ENCODE measurements at regions not wholly inside any gene's neighbourhood (a gene's known extent, or its start where the extent isn't known, plus 50 kb on each side); places are given as distances from the start of the nearest gene placed in this dataset.

DNA sequence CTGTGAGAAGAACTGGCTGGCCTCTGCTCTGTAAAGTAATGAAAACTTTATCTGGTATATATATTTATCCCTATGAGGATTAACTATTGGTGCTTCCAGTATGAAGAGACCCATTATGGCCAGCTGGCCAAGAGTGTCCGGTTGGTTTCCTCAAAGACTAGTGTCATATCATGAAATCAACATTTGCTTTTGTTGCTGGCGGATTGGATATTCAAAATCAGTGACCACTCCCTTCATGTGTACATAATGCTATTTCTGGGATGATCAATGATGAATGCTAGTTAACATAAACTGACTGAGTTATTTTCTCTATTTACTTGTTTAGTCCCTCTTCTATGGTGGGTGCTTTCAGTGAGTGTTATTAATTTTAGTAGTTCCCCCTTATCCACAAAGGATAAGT, 60.8 kb upstream of the NUDT12 start:
- Histone ChIP-seq H3K14ac (replicated peaks; ENCODE audit: low read depth, low read length) (no peak overlapping the region), H3K4me1 (ENCODE audit: control insufficient read depth, insufficient read depth, low read length) (no peaks in the 10 kb centered on the region), H3K27me3 (ENCODE audit: control insufficient read depth, insufficient read depth, low read length) (no peaks in the 10 kb centered on the region), H2BK5ac (ENCODE audit: low read depth, low read length, poor library complexity, severe bottlenecking) (no peak overlapping the region), H3K9me3 (ENCODE audit: control insufficient read depth, insufficient read depth, low read length) (no peaks in the 10 kb centered on the region), H4K20me1 (ENCODE audit: insufficient read depth, low read length) (no peaks in the 10 kb centered on the region), H3K9ac (ENCODE audit: low read depth, low read length) (no peak overlapping the region), H3K9me1 (ENCODE audit: insufficient read depth, low read length) (no peaks in the 10 kb centered on the region), H3K27ac (ENCODE audit: insufficient read depth, low read length) (no peak overlapping the region), H4K5ac (ENCODE audit: low read depth, low read length) (no peak overlapping the region), H3K4ac (ENCODE audit: low read depth, low read length) (no peak overlapping the region), H3K18ac (ENCODE audit: low read depth, low read length) (no peak overlapping the region), H2BK20ac (ENCODE audit: low read depth, low read length) (no peak overlapping the region), H2AK9ac (replicated peaks; ENCODE audit: low read depth, low read length, poor library complexity) (no peak overlapping the region), H2AFZ (replicated peaks; ENCODE audit: low read length, poor library complexity) (no peak overlapping the region), H2BK120ac (ENCODE audit: low read depth, low read length) (no peak overlapping the region), H4K91ac (ENCODE audit: insufficient read depth, low read depth, low read length) (no peak overlapping the region), H3K23ac (ENCODE audit: low read depth, low read length) (no peak overlapping the region), H3K4me2 (ENCODE audit: low read depth, low read length) (no peak overlapping the region), H3K4me3 (ENCODE audit: insufficient read depth, low read depth, low read length) (no peak overlapping the region), H3K56ac (ENCODE audit: extremely low read depth, insufficient read depth, low read length) (no peak overlapping the region), H2AK5ac (ENCODE audit: low read depth, low read length) (no peak overlapping the region), H3K36me3 (ENCODE audit: control insufficient read depth, insufficient read depth, low read length) (no peaks in the 10 kb centered on the region), H4K8ac (ENCODE audit: low read depth in 2 of 2, low read length in 2 of 2) (no peak overlapping the region), H2BK15ac (ENCODE audit: low read depth, low read length) (no peak overlapping the region), H3K79me1 (ENCODE audit: low read depth in 1 of 2, low read length in 2 of 2) (no peaks in the 10 kb centered on the region)
- BruUV-seq (replicated peaks) = no TSS peak
- dilution Hi-C loops (cut with HindIII; ENCODE audit: low sequenced_read_pairs, unreplicated experiment) (no loop called here), in situ Hi-C loops (cut with MboI; ENCODE audit: low sequenced_read_pairs) (no loop called here), intact Hi-C loops (cut with micrococcal nuclease) (no loop called here)
- ATAC-seq (ENCODE audit: low read depth) (no peak), DNase-seq (no peak)
- TF ChIP-seq FOS (IDR thresholded peaks at IDR 0.05; ENCODE audit: low read depth, low read length) (no peak), SMC3 (IDR thresholded peaks at IDR 0.05; ENCODE audit: low read depth, low read length) (no peak), MXI1 (IDR thresholded peaks at IDR 0.05; ENCODE audit: borderline replicate concordance, low read depth, low read length) (no peak), CHD1 (IDR thresholded peaks at IDR 0.05; ENCODE audit: low read depth, low read length) (no peak), CEBPB (IDR thresholded peaks at IDR 0.05; ENCODE audit: low read depth, low read length) (no peak), RFX5 (IDR thresholded peaks at IDR 0.05; ENCODE audit: low read depth, low read length) (no peak), NFE2L2 (IDR thresholded peaks at IDR 0.05; ENCODE audit: low read depth, low read length) (no peak), MAZ (IDR thresholded peaks at IDR 0.05; ENCODE audit: borderline replicate concordance, low read depth, low read length) (no peak), RAD21 (IDR thresholded peaks at IDR 0.05; ENCODE audit: low read length) (no peak), RCOR1 (IDR thresholded peaks at IDR 0.05; ENCODE audit: insufficient replicate concordance, low read length) (no peak)
- TF ChIP-seq, protein P1, sequence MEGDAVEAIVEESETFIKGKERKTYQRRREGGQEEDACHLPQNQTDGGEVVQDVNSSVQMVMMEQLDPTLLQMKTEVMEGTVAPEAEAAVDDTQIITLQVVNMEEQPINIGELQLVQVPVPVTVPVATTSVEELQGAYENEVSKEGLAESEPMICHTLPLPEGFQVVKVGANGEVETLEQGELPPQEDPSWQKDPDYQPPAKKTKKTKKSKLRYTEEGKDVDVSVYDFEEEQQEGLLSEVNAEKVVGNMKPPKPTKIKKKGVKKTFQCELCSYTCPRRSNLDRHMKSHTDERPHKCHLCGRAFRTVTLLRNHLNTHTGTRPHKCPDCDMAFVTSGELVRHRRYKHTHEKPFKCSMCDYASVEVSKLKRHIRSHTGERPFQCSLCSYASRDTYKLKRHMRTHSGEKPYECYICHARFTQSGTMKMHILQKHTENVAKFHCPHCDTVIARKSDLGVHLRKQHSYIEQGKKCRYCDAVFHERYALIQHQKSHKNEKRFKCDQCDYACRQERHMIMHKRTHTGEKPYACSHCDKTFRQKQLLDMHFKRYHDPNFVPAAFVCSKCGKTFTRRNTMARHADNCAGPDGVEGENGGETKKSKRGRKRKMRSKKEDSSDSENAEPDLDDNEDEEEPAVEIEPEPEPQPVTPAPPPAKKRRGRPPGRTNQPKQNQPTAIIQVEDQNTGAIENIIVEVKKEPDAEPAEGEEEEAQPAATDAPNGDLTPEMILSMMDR (conservative IDR thresholded peaks at IDR 0.05; ENCODE audit: low read depth, low read length) = no peak
- TF ChIP-seq, protein P2, sequence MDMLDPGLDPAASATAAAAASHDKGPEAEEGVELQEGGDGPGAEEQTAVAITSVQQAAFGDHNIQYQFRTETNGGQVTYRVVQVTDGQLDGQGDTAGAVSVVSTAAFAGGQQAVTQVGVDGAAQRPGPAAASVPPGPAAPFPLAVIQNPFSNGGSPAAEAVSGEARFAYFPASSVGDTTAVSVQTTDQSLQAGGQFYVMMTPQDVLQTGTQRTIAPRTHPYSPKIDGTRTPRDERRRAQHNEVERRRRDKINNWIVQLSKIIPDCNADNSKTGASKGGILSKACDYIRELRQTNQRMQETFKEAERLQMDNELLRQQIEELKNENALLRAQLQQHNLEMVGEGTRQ (IDR thresholded peaks at IDR 0.05; ENCODE audit: low read depth, low read length) = no peak
- TF ChIP-seq, protein P3, sequence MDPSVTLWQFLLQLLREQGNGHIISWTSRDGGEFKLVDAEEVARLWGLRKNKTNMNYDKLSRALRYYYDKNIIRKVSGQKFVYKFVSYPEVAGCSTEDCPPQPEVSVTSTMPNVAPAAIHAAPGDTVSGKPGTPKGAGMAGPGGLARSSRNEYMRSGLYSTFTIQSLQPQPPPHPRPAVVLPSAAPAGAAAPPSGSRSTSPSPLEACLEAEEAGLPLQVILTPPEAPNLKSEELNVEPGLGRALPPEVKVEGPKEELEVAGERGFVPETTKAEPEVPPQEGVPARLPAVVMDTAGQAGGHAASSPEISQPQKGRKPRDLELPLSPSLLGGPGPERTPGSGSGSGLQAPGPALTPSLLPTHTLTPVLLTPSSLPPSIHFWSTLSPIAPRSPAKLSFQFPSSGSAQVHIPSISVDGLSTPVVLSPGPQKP (IDR thresholded peaks at IDR 0.05; ENCODE audit: borderline replicate concordance, low read depth, low read length) = no peak
- WGBS, 2 experiments (ENCODE audit: extremely low coverage in 2 of 2, insufficient read length in 1 of 2) = no CpG with 5 or more reads among the region's 2 CpGs
- ChIA-PET CTCF (no interaction called here), POLR2A (ENCODE audit: unreplicated experiment) (no interaction called here)

Data from IMR-90 (cell line).